ENCODE measurements at regions not wholly inside any gene's neighbourhood (a gene's known extent, or its start where the extent isn't known, plus 50 kb on each side); places are given as distances from the start of the nearest gene placed in this dataset.

DNA sequence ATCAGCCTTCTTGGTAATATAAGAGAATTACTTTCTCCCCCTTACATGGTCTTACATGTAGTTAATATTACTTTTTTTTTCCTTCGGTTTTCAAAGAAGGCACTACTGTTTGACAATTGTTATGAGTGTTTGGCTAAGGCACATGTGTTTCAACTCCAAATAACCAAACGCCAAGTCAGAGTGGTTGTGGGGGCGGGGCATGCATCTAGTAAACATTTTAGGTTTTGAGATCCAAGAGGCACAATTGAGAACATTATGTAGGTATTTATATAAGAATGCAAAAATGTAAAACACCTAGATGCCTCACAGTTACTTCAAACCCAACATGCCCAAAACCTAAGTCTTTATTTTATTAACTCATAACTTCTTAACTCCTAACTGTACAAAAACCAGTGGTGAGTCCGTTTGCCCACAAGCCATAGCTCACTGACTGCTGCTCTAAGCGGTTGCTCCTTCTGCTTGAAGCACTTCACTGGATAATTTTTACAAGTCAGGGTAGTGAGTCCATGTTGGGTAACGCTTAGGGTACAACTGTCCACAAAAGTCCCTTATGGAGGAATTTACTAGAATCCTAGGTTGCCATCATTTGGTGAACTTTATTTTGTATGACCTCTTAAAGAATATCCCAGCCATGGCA lies 189.9 kb downstream of the HUNK start (continued):
- TF ChIP-seq, protein P1, sequence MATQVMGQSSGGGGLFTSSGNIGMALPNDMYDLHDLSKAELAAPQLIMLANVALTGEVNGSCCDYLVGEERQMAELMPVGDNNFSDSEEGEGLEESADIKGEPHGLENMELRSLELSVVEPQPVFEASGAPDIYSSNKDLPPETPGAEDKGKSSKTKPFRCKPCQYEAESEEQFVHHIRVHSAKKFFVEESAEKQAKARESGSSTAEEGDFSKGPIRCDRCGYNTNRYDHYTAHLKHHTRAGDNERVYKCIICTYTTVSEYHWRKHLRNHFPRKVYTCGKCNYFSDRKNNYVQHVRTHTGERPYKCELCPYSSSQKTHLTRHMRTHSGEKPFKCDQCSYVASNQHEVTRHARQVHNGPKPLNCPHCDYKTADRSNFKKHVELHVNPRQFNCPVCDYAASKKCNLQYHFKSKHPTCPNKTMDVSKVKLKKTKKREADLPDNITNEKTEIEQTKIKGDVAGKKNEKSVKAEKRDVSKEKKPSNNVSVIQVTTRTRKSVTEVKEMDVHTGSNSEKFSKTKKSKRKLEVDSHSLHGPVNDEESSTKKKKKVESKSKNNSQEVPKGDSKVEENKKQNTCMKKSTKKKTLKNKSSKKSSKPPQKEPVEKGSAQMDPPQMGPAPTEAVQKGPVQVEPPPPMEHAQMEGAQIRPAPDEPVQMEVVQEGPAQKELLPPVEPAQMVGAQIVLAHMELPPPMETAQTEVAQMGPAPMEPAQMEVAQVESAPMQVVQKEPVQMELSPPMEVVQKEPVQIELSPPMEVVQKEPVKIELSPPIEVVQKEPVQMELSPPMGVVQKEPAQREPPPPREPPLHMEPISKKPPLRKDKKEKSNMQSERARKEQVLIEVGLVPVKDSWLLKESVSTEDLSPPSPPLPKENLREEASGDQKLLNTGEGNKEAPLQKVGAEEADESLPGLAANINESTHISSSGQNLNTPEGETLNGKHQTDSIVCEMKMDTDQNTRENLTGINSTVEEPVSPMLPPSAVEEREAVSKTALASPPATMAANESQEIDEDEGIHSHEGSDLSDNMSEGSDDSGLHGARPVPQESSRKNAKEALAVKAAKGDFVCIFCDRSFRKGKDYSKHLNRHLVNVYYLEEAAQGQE (IDR thresholded peaks at IDR 0.05; ENCODE audit: unreplicated experiment), result no peak
- TF ChIP-seq EZH2 (IDR thresholded peaks at IDR 0.05; ENCODE audit: low read depth, unreplicated experiment) (no peak), POLR2AphosphoS5 (IDR thresholded peaks at IDR 0.05; ENCODE audit: low read depth) (no peak), JUNB (IDR thresholded peaks at IDR 0.05; ENCODE audit: unreplicated experiment) (no peak)

DNA sequence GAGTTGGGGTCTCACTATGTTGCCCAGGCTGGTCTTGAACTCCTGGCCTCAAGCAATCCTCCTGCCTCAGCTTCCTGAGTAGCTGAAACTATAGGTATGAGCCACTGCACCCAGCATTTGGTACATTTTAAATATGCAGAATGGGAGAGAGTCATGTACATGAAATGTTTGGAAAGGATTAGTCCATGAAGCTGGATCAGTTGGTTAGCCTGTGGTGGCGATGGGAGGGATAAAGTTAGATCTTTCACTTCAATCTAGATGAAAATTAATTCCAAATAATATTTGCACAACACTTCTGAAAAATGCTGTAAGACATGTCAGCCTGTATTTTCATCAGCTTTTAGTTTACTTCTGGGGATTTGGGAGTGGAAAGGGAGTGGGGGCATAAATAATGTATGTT lies 188.9 kb downstream of the HUNK start:
- no peak overlapping the region for H3K27ac Mint-ChIP-seq
- H3K79me2 ChIP-seq (replicated peaks; ENCODE audit: insufficient read depth), result no peaks in the 10 kb centered on the region
- H3K27me3 Mint-ChIP-seq (ENCODE audit: insufficient read depth, low read depth, poor library complexity), result peaks cover 2% of the 10 kb centered on the region
- no peak overlapping the region for H2AFZ ChIP-seq
- no peak overlapping the region for H3K4me2 ChIP-seq
- DNase-seq (ENCODE audit: low spot score) (no peak), ATAC-seq (no peak)
- no peaks in the 10 kb centered on the region for H3K9me2 ChIP-seq (ENCODE audit: insufficient read depth)
- H3K4me1 Mint-ChIP-seq, result no peaks in the 10 kb centered on the region
- no peaks in the 10 kb centered on the region for H3F3A ChIP-seq (replicated peaks; ENCODE audit: low read depth)
- peaks cover 6% of the 10 kb centered on the region; the same call in 2 of the 3 replicates for H3K9me3 Mint-ChIP-seq
- H3K27ac ChIP-seq (ENCODE audit: low read depth), result no peak overlapping the region
- H3K4me3 Mint-ChIP-seq, result no peak overlapping the region
- H3K27me3 ChIP-seq (ENCODE audit: insufficient read depth), result no peaks in the 10 kb centered on the region
- H4K20me1 ChIP-seq (replicated peaks; ENCODE audit: insufficient read depth), result no peaks in the 10 kb centered on the region
- TF ChIP-seq STAT1 (IDR thresholded peaks at IDR 0.05; ENCODE audit: unreplicated experiment) (no peak), NANOG (IDR thresholded peaks at IDR 0.05; ENCODE audit: borderline replicate concordance) (no peak), CTCF (conservative IDR thresholded peaks at IDR 0.05; ENCODE audit: low read depth in 2 of 2) (no peak), ZNF331 (CRISPR knock-in tag; IDR thresholded peaks at IDR 0.05; ENCODE audit: low read depth) (no peak), ETS1 (IDR thresholded peaks at IDR 0.05) (no peak), ZNF114 (CRISPR knock-in tag; IDR thresholded peaks at IDR 0.05) (no peak), POLR2AphosphoS5 (IDR thresholded peaks at IDR 0.05; ENCODE audit: low read depth) (no peak), EZH2phosphoT487 (IDR thresholded peaks at IDR 0.05; ENCODE audit: unreplicated experiment) (no peak)
- TF ChIP-seq, protein P2, sequence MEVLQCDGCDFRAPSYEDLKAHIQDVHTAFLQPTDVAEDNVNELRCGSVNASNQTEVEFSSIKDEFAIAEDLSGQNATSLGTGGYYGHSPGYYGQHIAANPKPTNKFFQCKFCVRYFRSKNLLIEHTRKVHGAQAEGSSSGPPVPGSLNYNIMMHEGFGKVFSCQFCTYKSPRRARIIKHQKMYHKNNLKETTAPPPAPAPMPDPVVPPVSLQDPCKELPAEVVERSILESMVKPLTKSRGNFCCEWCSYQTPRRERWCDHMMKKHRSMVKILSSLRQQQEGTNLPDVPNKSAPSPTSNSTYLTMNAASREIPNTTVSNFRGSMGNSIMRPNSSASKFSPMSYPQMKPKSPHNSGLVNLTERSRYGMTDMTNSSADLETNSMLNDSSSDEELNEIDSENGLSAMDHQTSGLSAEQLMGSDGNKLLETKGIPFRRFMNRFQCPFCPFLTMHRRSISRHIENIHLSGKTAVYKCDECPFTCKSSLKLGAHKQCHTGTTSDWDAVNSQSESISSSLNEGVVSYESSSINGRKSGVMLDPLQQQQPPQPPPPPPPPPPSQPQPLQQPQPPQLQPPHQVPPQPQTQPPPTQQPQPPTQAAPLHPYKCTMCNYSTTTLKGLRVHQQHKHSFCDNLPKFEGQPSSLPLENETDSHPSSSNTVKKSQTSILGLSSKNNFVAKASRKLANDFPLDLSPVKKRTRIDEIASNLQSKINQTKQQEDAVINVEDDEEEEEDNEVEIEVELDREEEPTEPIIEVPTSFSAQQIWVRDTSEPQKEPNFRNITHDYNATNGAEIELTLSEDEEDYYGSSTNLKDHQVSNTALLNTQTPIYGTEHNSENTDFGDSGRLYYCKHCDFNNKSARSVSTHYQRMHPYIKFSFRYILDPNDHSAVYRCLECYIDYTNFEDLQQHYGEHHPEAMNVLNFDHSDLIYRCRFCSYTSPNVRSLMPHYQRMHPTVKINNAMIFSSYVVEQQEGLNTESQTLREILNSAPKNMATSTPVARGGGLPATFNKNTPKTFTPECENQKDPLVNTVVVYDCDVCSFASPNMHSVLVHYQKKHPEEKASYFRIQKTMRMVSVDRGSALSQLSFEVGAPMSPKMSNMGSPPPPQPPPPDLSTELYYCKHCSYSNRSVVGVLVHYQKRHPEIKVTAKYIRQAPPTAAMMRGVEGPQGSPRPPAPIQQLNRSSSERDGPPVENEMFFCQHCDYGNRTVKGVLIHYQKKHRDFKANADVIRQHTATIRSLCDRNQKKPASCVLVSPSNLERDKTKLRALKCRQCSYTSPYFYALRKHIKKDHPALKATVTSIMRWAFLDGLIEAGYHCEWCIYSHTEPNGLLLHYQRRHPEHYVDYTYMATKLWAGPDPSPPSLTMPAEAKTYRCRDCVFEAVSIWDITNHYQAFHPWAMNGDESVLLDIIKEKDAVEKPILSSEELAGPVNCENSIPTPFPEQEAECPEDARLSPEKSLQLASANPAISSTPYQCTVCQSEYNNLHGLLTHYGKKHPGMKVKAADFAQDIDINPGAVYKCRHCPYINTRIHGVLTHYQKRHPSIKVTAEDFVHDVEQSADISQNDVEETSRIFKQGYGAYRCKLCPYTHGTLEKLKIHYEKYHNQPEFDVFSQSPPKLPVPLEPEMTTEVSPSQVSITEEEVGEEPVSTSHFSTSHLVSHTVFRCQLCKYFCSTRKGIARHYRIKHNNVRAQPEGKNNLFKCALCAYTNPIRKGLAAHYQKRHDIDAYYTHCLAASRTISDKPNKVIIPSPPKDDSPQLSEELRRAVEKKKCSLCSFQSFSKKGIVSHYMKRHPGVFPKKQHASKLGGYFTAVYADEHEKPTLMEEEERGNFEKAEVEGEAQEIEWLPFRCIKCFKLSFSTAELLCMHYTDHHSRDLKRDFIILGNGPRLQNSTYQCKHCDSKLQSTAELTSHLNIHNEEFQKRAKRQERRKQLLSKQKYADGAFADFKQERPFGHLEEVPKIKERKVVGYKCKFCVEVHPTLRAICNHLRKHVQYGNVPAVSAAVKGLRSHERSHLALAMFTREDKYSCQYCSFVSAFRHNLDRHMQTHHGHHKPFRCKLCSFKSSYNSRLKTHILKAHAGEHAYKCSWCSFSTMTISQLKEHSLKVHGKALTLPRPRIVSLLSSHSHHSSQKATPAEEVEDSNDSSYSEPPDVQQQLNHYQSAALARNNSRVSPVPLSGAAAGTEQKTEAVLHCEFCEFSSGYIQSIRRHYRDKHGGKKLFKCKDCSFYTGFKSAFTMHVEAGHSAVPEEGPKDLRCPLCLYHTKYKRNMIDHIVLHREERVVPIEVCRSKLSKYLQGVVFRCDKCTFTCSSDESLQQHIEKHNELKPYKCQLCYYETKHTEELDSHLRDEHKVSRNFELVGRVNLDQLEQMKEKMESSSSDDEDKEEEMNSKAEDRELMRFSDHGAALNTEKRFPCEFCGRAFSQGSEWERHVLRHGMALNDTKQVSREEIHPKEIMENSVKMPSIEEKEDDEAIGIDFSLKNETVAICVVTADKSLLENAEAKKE (CRISPR knock-in tag; IDR thresholded peaks at IDR 0.05), result no peak
- no peaks in the 10 kb centered on the region for H3K4me1 ChIP-seq (ENCODE audit: insufficient read depth)
- H3K4me3 ChIP-seq, result no peak overlapping the region
- peaks cover 2% of the 10 kb centered on the region; the same call in 1 of the 3 replicates for H3K36me3 Mint-ChIP-seq (ENCODE audit: low read depth)
- no peaks in the 10 kb centered on the region for H3K36me3 ChIP-seq (ENCODE audit: insufficient read depth)
